ENCODE measurements at regions not wholly inside any gene's neighbourhood (a gene's known extent, or its start where the extent isn't known, plus 50 kb on each side); places are given as distances from the start of the nearest gene placed in this dataset.
A peak's percentile ranks its signal among the peaks of the same experiment; 100 is the strongest.
"Not testable (repeated sequence)": the region's sequence is repeated elsewhere in the genome, so short reads cannot be mapped to it uniquely, and the experiment has no call there.

- no peak for DNase-seq (ENCODE audit: low read depth in 2 of 2)
- no peak for TF ChIP-seq CTCF (IDR thresholded peaks at IDR 0.05; ENCODE audit: low read depth, low read length)
- H3K4me3 ChIP-seq (replicated peaks in 1 of 2; ENCODE audit: low read depth in 2 of 2, low read length in 2 of 2), result no peak overlapping the region
These were observed 64.0 kb downstream of the GPRASP3 start for GRCh38 chrX:102784550-102784949.

- no peak for DNase-seq (ENCODE audit: low read depth in 2 of 2)
These were observed 66.7 kb downstream of the GPRASP3 start for GRCh38 chrX:102787283-102787682.

GRCh38 chrX:102808336-102808735 is 87.8 kb downstream of the GPRASP3 start:
- TF ChIP-seq CTCF (IDR thresholded peaks at IDR 0.05; ENCODE audit: low read depth, low read length), result no peak
- H3K4me3 ChIP-seq (replicated peaks in 1 of 2; ENCODE audit: low read depth in 2 of 2, low read length in 2 of 2), result no peak overlapping the region
- DNase-seq (ENCODE audit: low read depth in 2 of 2), result peak in 1 of 2 donors; percentile 36

More at GRCh38 chrX:102787283-102787682, 66.7 kb downstream of the GPRASP3 start:
- no peak overlapping the region for H3K4me3 ChIP-seq (replicated peaks in 1 of 2; ENCODE audit: low read depth in 2 of 2, low read length in 2 of 2)
- TF ChIP-seq CTCF (IDR thresholded peaks at IDR 0.05; ENCODE audit: low read depth, low read length), result no peak

- not testable (repeated sequence) for H3K4me3 ChIP-seq (replicated peaks in 1 of 2; ENCODE audit: low read depth in 2 of 2, low read length in 2 of 2); DNase-seq (ENCODE audit: low read depth in 2 of 2)
These were observed 97.7 kb downstream of the GPRASP3 start for GRCh38 chrX:102818269-102818668.

- no peak for TF ChIP-seq CTCF (IDR thresholded peaks at IDR 0.05; ENCODE audit: low read depth, low read length)
- peak; percentile 63 to 75 for DNase-seq (ENCODE audit: low read depth in 2 of 2)
- H3K4me3 ChIP-seq (replicated peaks in 1 of 2; ENCODE audit: low read depth in 2 of 2, low read length in 2 of 2), result no peak overlapping the region
These were observed 104.4 kb upstream of the RAB40AL start for GRCh38 chrX:102832661-102833060.

- DNase-seq (ENCODE audit: low read depth in 2 of 2), result peak; percentile 13 to 21
These were observed 103.9 kb upstream of the RAB40AL start for GRCh38 chrX:102833136-102833535.

GRCh38 chrX:102835504-102836146 is 101.4 kb upstream of the RAB40AL start:
- peak; percentile 58 for TF ChIP-seq CTCF (IDR thresholded peaks at IDR 0.05; ENCODE audit: low read depth, low read length)
- no peak overlapping the region for H3K4me3 ChIP-seq (replicated peaks in 1 of 2; ENCODE audit: low read depth in 2 of 2, low read length in 2 of 2)
- DNase-seq (ENCODE audit: low read depth in 2 of 2), result peak; percentile 50 to 57

More at GRCh38 chrX:102833136-102833535, 103.9 kb upstream of the RAB40AL start:
- H3K4me3 ChIP-seq (replicated peaks in 1 of 2; ENCODE audit: low read depth in 2 of 2, low read length in 2 of 2), result no peak overlapping the region
- no peak for TF ChIP-seq CTCF (IDR thresholded peaks at IDR 0.05; ENCODE audit: low read depth, low read length)

Measured in cardiac fibroblast (primary cell).